ENCODE measurements at regions not wholly inside any gene's neighbourhood (a gene's known extent, or its start where the extent isn't known, plus 50 kb on each side); places are given as distances from the start of the nearest gene placed in this dataset.

DNA sequence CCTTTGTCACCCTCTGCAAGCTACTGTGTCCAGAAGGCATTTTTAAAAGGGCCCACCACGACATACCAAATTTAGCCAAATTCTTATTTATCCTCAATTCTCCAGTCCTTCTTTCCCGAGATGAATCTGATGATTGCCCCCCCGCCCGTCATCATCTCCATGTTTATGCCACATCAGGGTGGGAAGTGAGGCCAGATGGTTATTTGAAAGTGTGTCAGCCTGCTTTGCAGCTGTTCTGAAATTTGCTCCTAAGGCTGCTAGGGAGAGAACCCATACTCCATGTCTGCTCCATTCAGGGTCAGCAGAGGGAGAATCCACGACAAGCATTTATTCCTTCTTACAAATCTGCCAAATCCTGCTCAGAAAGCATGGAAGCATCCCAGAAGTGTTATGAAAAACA lies 337.8 kb downstream of the ADAMTS20 start:
- ATAC-seq: no peak
- ChIA-PET CTCF (no interaction called here), POLR2A (no interaction called here)
- DNase-seq (ENCODE audit: low spot score): no peak
- Mint-ChIP-seq H3K9me3 (no peaks in the 10 kb centered on the region), H3K27ac (no peak overlapping the region), H3K36me3 (no peaks in the 10 kb centered on the region), H3K27me3 (ENCODE audit: low read depth) (no peaks in the 10 kb centered on the region), H3K4me1 (peaks cover 3% of the 10 kb centered on the region; the same call in 1 of the 2 replicates), H3K4me3 (no peak overlapping the region)
- TF ChIP-seq, protein P1, sequence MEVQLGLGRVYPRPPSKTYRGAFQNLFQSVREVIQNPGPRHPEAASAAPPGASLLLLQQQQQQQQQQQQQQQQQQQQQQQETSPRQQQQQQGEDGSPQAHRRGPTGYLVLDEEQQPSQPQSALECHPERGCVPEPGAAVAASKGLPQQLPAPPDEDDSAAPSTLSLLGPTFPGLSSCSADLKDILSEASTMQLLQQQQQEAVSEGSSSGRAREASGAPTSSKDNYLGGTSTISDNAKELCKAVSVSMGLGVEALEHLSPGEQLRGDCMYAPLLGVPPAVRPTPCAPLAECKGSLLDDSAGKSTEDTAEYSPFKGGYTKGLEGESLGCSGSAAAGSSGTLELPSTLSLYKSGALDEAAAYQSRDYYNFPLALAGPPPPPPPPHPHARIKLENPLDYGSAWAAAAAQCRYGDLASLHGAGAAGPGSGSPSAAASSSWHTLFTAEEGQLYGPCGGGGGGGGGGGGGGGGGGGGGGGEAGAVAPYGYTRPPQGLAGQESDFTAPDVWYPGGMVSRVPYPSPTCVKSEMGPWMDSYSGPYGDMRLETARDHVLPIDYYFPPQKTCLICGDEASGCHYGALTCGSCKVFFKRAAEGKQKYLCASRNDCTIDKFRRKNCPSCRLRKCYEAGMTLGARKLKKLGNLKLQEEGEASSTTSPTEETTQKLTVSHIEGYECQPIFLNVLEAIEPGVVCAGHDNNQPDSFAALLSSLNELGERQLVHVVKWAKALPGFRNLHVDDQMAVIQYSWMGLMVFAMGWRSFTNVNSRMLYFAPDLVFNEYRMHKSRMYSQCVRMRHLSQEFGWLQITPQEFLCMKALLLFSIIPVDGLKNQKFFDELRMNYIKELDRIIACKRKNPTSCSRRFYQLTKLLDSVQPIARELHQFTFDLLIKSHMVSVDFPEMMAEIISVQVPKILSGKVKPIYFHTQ (CRISPR knock-in tag; IDR thresholded peaks at IDR 0.05): no peak
- TF ChIP-seq, protein P2, sequence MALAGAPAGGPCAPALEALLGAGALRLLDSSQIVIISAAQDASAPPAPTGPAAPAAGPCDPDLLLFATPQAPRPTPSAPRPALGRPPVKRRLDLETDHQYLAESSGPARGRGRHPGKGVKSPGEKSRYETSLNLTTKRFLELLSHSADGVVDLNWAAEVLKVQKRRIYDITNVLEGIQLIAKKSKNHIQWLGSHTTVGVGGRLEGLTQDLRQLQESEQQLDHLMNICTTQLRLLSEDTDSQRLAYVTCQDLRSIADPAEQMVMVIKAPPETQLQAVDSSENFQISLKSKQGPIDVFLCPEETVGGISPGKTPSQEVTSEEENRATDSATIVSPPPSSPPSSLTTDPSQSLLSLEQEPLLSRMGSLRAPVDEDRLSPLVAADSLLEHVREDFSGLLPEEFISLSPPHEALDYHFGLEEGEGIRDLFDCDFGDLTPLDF (CRISPR knock-in tag; IDR thresholded peaks at IDR 0.05): no peak
- TF ChIP-seq, protein P3, sequence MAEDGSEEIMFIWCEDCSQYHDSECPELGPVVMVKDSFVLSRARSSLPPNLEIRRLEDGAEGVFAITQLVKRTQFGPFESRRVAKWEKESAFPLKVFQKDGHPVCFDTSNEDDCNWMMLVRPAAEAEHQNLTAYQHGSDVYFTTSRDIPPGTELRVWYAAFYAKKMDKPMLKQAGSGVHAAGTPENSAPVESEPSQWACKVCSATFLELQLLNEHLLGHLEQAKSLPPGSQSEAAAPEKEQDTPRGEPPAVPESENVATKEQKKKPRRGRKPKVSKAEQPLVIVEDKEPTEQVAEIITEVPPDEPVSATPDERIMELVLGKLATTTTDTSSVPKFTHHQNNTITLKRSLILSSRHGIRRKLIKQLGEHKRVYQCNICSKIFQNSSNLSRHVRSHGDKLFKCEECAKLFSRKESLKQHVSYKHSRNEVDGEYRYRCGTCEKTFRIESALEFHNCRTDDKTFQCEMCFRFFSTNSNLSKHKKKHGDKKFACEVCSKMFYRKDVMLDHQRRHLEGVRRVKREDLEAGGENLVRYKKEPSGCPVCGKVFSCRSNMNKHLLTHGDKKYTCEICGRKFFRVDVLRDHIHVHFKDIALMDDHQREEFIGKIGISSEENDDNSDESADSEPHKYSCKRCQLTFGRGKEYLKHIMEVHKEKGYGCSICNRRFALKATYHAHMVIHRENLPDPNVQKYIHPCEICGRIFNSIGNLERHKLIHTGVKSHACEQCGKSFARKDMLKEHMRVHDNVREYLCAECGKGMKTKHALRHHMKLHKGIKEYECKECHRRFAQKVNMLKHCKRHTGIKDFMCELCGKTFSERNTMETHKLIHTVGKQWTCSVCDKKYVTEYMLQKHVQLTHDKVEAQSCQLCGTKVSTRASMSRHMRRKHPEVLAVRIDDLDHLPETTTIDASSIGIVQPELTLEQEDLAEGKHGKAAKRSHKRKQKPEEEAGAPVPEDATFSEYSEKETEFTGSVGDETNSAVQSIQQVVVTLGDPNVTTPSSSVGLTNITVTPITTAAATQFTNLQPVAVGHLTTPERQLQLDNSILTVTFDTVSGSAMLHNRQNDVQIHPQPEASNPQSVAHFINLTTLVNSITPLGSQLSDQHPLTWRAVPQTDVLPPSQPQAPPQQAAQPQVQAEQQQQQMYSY (CRISPR knock-in tag; IDR thresholded peaks at IDR 0.05): no peak
- no peak for TF ChIP-seq ATF1 (CRISPR knock-in tag; IDR thresholded peaks at IDR 0.05)
- TF ChIP-seq MYBL2 (CRISPR knock-in tag; IDR thresholded peaks at IDR 0.05): no peak
- TF ChIP-seq, protein P4, sequence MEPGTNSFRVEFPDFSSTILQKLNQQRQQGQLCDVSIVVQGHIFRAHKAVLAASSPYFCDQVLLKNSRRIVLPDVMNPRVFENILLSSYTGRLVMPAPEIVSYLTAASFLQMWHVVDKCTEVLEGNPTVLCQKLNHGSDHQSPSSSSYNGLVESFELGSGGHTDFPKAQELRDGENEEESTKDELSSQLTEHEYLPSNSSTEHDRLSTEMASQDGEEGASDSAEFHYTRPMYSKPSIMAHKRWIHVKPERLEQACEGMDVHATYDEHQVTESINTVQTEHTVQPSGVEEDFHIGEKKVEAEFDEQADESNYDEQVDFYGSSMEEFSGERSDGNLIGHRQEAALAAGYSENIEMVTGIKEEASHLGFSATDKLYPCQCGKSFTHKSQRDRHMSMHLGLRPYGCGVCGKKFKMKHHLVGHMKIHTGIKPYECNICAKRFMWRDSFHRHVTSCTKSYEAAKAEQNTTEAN (CRISPR knock-in tag; IDR thresholded peaks at IDR 0.05): no peak
- no peak for TF ChIP-seq IRF2 (CRISPR knock-in tag; IDR thresholded peaks at IDR 0.05; ENCODE audit: borderline replicate concordance, low read depth)
- no peak for TF ChIP-seq SMAD4 (CRISPR knock-in tag; IDR thresholded peaks at IDR 0.05)
- no peak for TF ChIP-seq ZNF232 (CRISPR knock-in tag; IDR thresholded peaks at IDR 0.05)
- no peak for TF ChIP-seq NR1H2 (CRISPR knock-in tag; IDR thresholded peaks at IDR 0.05)
- TF ChIP-seq ZNF317 (CRISPR knock-in tag; IDR thresholded peaks at IDR 0.05; ENCODE audit: borderline replicate concordance, low read depth): no peak
- TF ChIP-seq, protein P5, sequence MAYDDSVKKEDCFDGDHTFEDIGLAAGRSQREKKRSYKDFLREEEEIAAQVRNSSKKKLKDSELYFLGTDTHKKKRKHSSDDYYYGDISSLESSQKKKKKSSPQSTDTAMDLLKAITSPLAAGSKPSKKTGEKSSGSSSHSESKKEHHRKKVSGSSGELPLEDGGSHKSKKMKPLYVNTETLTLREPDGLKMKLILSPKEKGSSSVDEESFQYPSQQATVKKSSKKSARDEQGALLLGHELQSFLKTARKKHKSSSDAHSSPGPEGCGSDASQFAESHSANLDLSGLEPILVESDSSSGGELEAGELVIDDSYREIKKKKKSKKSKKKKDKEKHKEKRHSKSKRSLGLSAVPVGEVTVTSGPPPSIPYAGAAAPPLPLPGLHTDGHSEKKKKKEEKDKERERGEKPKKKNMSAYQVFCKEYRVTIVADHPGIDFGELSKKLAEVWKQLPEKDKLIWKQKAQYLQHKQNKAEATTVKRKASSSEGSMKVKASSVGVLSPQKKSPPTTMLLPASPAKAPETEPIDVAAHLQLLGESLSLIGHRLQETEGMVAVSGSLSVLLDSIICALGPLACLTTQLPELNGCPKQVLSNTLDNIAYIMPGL (CRISPR knock-in tag; IDR thresholded peaks at IDR 0.05): no peak

DNA sequence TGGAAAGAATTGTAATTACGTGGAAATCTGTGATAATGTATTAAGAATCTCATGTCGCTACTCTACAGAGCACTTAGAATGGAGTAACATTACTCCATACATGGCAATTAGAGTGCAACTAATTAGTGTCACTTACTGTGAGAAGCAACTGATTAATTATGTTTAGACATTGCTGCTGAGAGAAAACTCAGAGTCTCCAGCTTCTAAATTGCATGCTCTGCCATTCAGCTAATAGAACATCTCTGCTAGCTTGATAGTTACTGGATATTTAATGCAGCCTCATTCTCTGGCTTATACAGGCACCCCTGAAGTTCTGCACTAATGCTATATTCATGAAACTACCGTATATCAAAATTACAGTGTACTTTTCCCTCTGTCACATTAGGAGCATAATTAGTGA lies 338.4 kb downstream of the ADAMTS20 start:
- H3K9me3 Mint-ChIP-seq: no peaks in the 10 kb centered on the region
- ATAC-seq: no peak
- no peaks in the 10 kb centered on the region for H3K27me3 Mint-ChIP-seq (ENCODE audit: low read depth)
- H3K4me1 Mint-ChIP-seq: peaks cover 3% of the 10 kb centered on the region; the same call in 1 of the 2 replicates
- DNase-seq (ENCODE audit: low spot score): no peak
- POLR2A ChIA-PET: interaction anchor here (0.6 kb wide), 1 partner anchor 1230 kb away, joined by 4 read pairs; no protein-coding TSS in a partner anchor
- H3K36me3 Mint-ChIP-seq: no peaks in the 10 kb centered on the region
- CTCF ChIA-PET: no interaction called here
- no peak overlapping the region for H3K4me3 Mint-ChIP-seq
- H3K27ac Mint-ChIP-seq: no peak overlapping the region
- TF ChIP-seq, protein P6, sequence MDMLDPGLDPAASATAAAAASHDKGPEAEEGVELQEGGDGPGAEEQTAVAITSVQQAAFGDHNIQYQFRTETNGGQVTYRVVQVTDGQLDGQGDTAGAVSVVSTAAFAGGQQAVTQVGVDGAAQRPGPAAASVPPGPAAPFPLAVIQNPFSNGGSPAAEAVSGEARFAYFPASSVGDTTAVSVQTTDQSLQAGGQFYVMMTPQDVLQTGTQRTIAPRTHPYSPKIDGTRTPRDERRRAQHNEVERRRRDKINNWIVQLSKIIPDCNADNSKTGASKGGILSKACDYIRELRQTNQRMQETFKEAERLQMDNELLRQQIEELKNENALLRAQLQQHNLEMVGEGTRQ (CRISPR knock-in tag; IDR thresholded peaks at IDR 0.05): no peak
- no peak for TF ChIP-seq NFATC4 (CRISPR knock-in tag; IDR thresholded peaks at IDR 0.05)
- no peak for TF ChIP-seq NFE2L1 (CRISPR knock-in tag; IDR thresholded peaks at IDR 0.05)
- no peak for TF ChIP-seq MYBL2 (CRISPR knock-in tag; IDR thresholded peaks at IDR 0.05)
- TF ChIP-seq, protein P7, sequence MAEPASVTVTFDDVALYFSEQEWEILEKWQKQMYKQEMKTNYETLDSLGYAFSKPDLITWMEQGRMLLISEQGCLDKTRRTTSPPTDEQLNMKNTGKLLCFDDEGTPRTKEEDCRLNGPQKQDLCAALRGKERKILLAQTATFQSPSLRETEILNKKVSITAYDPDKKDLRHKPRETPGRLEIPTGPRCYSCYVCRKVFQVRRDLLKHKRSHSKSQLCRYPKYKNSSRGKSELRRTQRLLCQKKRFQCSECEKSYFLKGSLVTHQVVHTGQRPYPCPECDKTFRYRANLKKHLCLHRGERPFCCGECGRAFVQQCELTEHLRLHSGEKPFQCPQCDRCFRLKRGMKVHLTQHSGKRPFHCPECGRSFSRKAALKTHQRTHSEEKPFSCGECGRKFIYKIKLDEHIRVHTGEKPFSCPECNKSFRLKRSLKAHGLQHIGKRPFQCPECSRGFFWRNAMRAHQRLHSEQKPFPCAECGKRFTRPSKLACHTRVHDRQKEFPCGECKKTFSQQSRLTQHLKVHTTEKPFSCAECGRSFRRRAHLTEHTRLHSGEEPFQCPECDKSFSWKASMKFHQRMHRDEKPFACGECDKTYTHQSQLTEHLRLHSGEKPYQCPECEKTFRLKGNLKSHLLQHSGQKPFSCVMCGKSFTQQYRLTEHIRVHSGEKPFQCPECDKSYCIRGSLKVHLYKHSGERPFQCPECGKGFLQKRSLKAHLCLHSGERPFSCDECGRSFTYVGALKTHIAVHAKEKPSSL (CRISPR knock-in tag; conservative IDR thresholded peaks at IDR 0.05): no peak
- TF ChIP-seq NR2C2 (CRISPR knock-in tag; IDR thresholded peaks at IDR 0.05): no peak
- TF ChIP-seq, protein P8, sequence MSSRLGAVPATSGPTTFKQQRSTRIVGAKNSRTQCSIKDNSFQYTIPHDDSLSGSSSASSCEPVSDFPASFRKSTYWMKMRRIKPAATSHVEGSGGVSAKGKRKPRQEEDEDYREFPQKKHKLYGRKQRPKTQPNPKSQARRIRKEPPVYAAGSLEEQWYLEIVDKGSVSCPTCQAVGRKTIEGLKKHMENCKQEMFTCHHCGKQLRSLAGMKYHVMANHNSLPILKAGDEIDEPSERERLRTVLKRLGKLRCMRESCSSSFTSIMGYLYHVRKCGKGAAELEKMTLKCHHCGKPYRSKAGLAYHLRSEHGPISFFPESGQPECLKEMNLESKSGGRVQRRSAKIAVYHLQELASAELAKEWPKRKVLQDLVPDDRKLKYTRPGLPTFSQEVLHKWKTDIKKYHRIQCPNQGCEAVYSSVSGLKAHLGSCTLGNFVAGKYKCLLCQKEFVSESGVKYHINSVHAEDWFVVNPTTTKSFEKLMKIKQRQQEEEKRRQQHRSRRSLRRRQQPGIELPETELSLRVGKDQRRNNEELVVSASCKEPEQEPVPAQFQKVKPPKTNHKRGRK (CRISPR knock-in tag; IDR thresholded peaks at IDR 0.05; ENCODE audit: borderline replicate concordance): no peak

All from WTC11 (cell line).